ENCODE measurements at regions not wholly inside any gene's neighbourhood (a gene's known extent, or its start where the extent isn't known, plus 50 kb on each side); places are given as distances from the start of the nearest gene placed in this dataset.

- no peak for TF ChIP-seq ZNF274 (IDR thresholded peaks at IDR 0.05; ENCODE audit: low read depth, low read length)
- TF ChIP-seq YY1 (IDR thresholded peaks at IDR 0.05; ENCODE audit: insufficient read depth, insufficient read length): no peak
- no peak for TF ChIP-seq SUZ12 (IDR thresholded peaks at IDR 0.05; ENCODE audit: extremely low read depth, insufficient read depth, insufficient read length)
These were observed 82.5 kb upstream of the ARL4C start for GRCh38 chr2:234579231-234579962.

GRCh38 chr2:234578389-234578788 lies 81.5 kb upstream of the ARL4C start:
- H3K27me3 ChIP-seq (ENCODE audit: insufficient read depth, insufficient read length): no peaks in the 10 kb centered on the region
- peaks cover 3% of the 10 kb centered on the region for H3K4me1 ChIP-seq (ENCODE audit: insufficient read depth, insufficient read length)
- no peaks in the 10 kb centered on the region for H3K36me3 ChIP-seq (ENCODE audit: insufficient read depth, insufficient read length, low read length)
- no peak overlapping the region for H3K4me3 ChIP-seq (ENCODE audit: insufficient read length, low read depth)
- H3K9me3 ChIP-seq (ENCODE audit: insufficient read depth, low read length): no peaks in the 10 kb centered on the region
- no peak for DNase-seq (ENCODE audit: low read depth, low spot score)
- TF ChIP-seq ZNF274 (IDR thresholded peaks at IDR 0.05; ENCODE audit: low read depth, low read length): no peak
- no peak for TF ChIP-seq SUZ12 (IDR thresholded peaks at IDR 0.05; ENCODE audit: extremely low read depth, insufficient read depth, insufficient read length)
- no peak for TF ChIP-seq YY1 (IDR thresholded peaks at IDR 0.05; ENCODE audit: insufficient read depth, insufficient read length)
- H3K9ac ChIP-seq (ENCODE audit: insufficient read length, low read depth): no peak overlapping the region

More at GRCh38 chr2:234579231-234579962, 82.5 kb upstream of the ARL4C start:
- Histone ChIP-seq H3K36me3 (ENCODE audit: insufficient read depth, insufficient read length, low read length) (no peaks in the 10 kb centered on the region), H3K27me3 (ENCODE audit: insufficient read depth, insufficient read length) (no peaks in the 10 kb centered on the region), H3K4me3 (ENCODE audit: insufficient read length, low read depth) (no peak overlapping the region), H3K9ac (ENCODE audit: insufficient read length, low read depth) (no peak overlapping the region), H3K4me1 (ENCODE audit: insufficient read depth, insufficient read length) (peaks cover 3% of the 10 kb centered on the region), H3K9me3 (ENCODE audit: insufficient read depth, low read length) (no peaks in the 10 kb centered on the region)
- DNase-seq (ENCODE audit: low read depth, low spot score): no peak

DNA sequence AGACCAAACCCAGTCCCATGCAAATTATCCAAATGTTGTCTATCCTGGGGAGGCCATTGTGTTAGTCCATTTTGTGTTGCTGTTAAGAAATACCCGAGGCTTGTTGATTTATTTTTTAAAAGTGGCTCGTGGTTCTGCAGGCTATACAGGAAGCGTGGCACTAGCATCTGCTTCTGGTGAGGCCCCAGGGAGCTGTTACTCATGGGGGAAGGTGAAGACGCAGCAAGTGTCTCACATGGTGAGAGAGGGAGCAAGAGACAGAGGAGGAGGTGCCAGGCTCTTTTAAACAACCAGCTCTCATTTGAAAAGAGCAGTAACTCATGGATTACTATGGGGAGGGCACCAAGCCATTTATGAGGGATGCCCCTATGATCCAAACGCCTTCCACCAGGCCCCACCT lies 80.3 kb upstream of the ARL4C start:
- TF ChIP-seq SUZ12 (IDR thresholded peaks at IDR 0.05; ENCODE audit: extremely low read depth, insufficient read depth, insufficient read length) (no peak), ZNF274 (IDR thresholded peaks at IDR 0.05; ENCODE audit: low read depth, low read length) (no peak), YY1 (IDR thresholded peaks at IDR 0.05; ENCODE audit: insufficient read depth, insufficient read length) (no peak)
- Histone ChIP-seq H3K9me3 (ENCODE audit: insufficient read depth, low read length) (no peaks in the 10 kb centered on the region), H3K4me3 (ENCODE audit: insufficient read length, low read depth) (no peak overlapping the region), H3K9ac (ENCODE audit: insufficient read length, low read depth) (no peak overlapping the region), H3K4me1 (ENCODE audit: insufficient read depth, insufficient read length) (peaks cover 3% of the 10 kb centered on the region), H3K27me3 (ENCODE audit: insufficient read depth, insufficient read length) (no peaks in the 10 kb centered on the region), H3K36me3 (ENCODE audit: insufficient read depth, insufficient read length, low read length) (no peaks in the 10 kb centered on the region)
- no peak for DNase-seq (ENCODE audit: low read depth, low spot score)

- Histone ChIP-seq H3K9me3 (ENCODE audit: insufficient read depth, low read length) (no peaks in the 10 kb centered on the region), H3K4me1 (ENCODE audit: insufficient read depth, insufficient read length) (no peaks in the 10 kb centered on the region), H3K9ac (ENCODE audit: insufficient read length, low read depth) (no peak overlapping the region), H3K36me3 (ENCODE audit: insufficient read depth, insufficient read length, low read length) (no peaks in the 10 kb centered on the region), H3K4me3 (ENCODE audit: insufficient read length, low read depth) (no peak overlapping the region), H3K27me3 (ENCODE audit: insufficient read depth, insufficient read length) (no peaks in the 10 kb centered on the region)
- no peak for TF ChIP-seq ZNF274 (IDR thresholded peaks at IDR 0.05; ENCODE audit: low read depth, low read length)
- no peak for DNase-seq (ENCODE audit: low read depth, low spot score)
These were observed 74.9 kb upstream of the ARL4C start for GRCh38 chr2:234571620-234572407.

DNA sequence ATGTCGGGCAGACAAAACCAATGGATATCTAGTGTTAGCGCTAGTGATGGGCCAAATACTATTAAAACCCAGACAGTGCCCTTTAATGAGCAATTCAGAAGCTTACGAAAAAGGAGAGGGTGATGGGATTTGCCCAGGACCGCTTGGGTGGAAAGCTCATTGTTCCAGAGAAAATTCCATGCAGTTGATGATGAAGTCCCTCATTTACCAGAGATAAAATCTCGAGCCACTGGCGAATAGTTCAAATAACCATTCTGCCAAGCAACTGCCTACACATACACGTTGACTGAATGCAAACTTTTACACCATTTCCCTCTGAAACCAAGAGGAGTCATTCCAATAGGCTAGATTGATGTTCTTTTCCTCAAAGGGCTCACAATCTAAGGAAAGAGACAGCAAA lies 73.6 kb upstream of the ARL4C start:
- Histone ChIP-seq H3K9ac (ENCODE audit: insufficient read length, low read depth) (no peak overlapping the region), H3K27me3 (ENCODE audit: insufficient read depth, insufficient read length) (no peaks in the 10 kb centered on the region), H3K9me3 (ENCODE audit: insufficient read depth, low read length) (no peaks in the 10 kb centered on the region), H3K4me1 (ENCODE audit: insufficient read depth, insufficient read length) (no peaks in the 10 kb centered on the region), H3K36me3 (ENCODE audit: insufficient read depth, insufficient read length, low read length) (no peaks in the 10 kb centered on the region), H3K4me3 (ENCODE audit: insufficient read length, low read depth) (no peak overlapping the region)
- DNase-seq (ENCODE audit: low read depth, low spot score): no peak
- TF ChIP-seq YY1 (IDR thresholded peaks at IDR 0.05; ENCODE audit: insufficient read depth, insufficient read length) (no peak), SUZ12 (IDR thresholded peaks at IDR 0.05; ENCODE audit: extremely low read depth, insufficient read depth, insufficient read length) (no peak), ZNF274 (IDR thresholded peaks at IDR 0.05; ENCODE audit: low read depth, low read length) (no peak)

DNA sequence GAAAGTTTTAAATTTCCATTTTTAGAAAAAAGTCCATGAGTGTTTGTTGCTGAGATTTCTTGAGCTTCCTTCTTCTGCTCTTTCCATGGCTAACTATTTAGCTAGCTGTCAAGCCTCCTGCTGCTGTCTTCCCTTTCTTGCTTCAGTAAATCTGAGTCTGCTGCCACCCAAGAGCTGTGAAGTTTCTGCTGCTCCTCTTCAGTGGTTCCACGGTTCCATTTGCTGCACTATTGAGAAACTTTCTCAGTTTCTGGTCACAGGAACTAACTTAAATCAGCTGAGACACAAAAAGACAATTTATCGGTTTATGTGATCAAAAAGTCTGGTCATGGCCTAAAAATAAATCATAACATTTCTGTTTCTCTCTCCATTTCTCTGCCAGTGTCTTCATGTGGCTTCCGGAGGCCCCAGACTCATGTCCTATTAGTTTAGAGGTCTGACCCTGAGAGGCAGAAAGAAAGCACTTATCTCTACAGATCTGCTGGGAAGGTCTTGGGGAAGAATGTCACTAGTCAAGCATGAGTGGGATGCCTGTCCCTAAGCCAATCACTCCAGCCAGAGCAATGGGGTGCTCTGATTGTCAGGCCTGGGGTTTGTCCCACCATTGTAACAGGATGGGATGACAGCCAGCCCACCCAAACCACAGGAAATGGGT lies 73.0 kb upstream of the ARL4C start:
- H3K9me3 ChIP-seq (ENCODE audit: insufficient read depth, low read length): no peaks in the 10 kb centered on the region
- H3K36me3 ChIP-seq (ENCODE audit: insufficient read depth, insufficient read length, low read length): no peaks in the 10 kb centered on the region
- H3K27me3 ChIP-seq (ENCODE audit: insufficient read depth, insufficient read length): no peaks in the 10 kb centered on the region
- no peak overlapping the region for H3K9ac ChIP-seq (ENCODE audit: insufficient read length, low read depth)
- peaks cover 2% of the 10 kb centered on the region for H3K4me1 ChIP-seq (ENCODE audit: insufficient read depth, insufficient read length)
- no peak for DNase-seq (ENCODE audit: low read depth, low spot score)
- no peak for TF ChIP-seq YY1 (IDR thresholded peaks at IDR 0.05; ENCODE audit: insufficient read depth, insufficient read length)
- no peak for TF ChIP-seq SUZ12 (IDR thresholded peaks at IDR 0.05; ENCODE audit: extremely low read depth, insufficient read depth, insufficient read length)
- TF ChIP-seq ZNF274 (IDR thresholded peaks at IDR 0.05; ENCODE audit: low read depth, low read length): no peak
- no peak overlapping the region for H3K4me3 ChIP-seq (ENCODE audit: insufficient read length, low read depth)

- TF ChIP-seq YY1 (IDR thresholded peaks at IDR 0.05; ENCODE audit: insufficient read depth, insufficient read length) (no peak), SUZ12 (IDR thresholded peaks at IDR 0.05; ENCODE audit: extremely low read depth, insufficient read depth, insufficient read length) (no peak), ZNF274 (IDR thresholded peaks at IDR 0.05; ENCODE audit: low read depth, low read length) (no peak)
- no peak overlapping the region for H3K9ac ChIP-seq (ENCODE audit: insufficient read length, low read depth)
- DNase-seq (ENCODE audit: low read depth, low spot score): no peak
- H3K36me3 ChIP-seq (ENCODE audit: insufficient read depth, insufficient read length, low read length): no peaks in the 10 kb centered on the region
- no peaks in the 10 kb centered on the region for H3K27me3 ChIP-seq (ENCODE audit: insufficient read depth, insufficient read length)
- peaks cover 3% of the 10 kb centered on the region for H3K9me3 ChIP-seq (ENCODE audit: insufficient read depth, low read length)
- H3K4me1 ChIP-seq (ENCODE audit: insufficient read depth, insufficient read length): peaks cover 2% of the 10 kb centered on the region
- no peak overlapping the region for H3K4me3 ChIP-seq (ENCODE audit: insufficient read length, low read depth)
These were observed 69.7 kb upstream of the ARL4C start for GRCh38 chr2:234566622-234567021.

Measured in NT2/D1 (cell line).